HPDE6-E6E7 (cell line): ENCODE measurements at regions not wholly inside any gene's neighbourhood (a gene's known extent, or its start where the extent isn't known, plus 50 kb on each side); places are given as distances from the start of the nearest gene placed in this dataset.

Experiments
- DNase-seq: peaks from one replicate; pipeline ENCODE4 v3.0.0; 2011; ENCODE audit warnings: missing footprints; ENCODE audit errors: extremely low spot score

- DNase-seq, result no peak
Measured at GRCh38 chrX:95585321-95585720, 1099.3 kb upstream of the DIAPH2 start.

GRCh38 chrX:95612350-95612749, 1072.3 kb upstream of the DIAPH2 start:
- no peak for DNase-seq

GRCh38 chrX:95622200-95622599, 1062.4 kb upstream of the DIAPH2 start:
- DNase-seq, result no peak

GRCh38 chrX:95626748-95627147, 1057.9 kb upstream of the DIAPH2 start:
- no peak for DNase-seq

- no peak for DNase-seq
Measured at GRCh38 chrX:95628796-95629195, 1055.8 kb upstream of the DIAPH2 start.

- DNase-seq, result no peak
Measured at GRCh38 chrX:95629737-95630136, 1054.9 kb upstream of the DIAPH2 start.

GRCh38 chrX:95640226-95640625, 1044.4 kb upstream of the DIAPH2 start:
- no peak for DNase-seq

GRCh38 chrX:95645738-95646137, 1038.9 kb upstream of the DIAPH2 start:
- no peak for DNase-seq

- DNase-seq, result no peak
Measured at GRCh38 chrX:95662200-95662599, 1022.4 kb upstream of the DIAPH2 start.

GRCh38 chrX:95666056-95666455, 1018.6 kb upstream of the DIAPH2 start:
- no peak for DNase-seq

- no peak for DNase-seq
Measured at GRCh38 chrX:95675011-95675410, 1009.6 kb upstream of the DIAPH2 start.

GRCh38 chrX:95675794-95676193, 1008.8 kb upstream of the DIAPH2 start:
- peak; percentile 1 for DNase-seq

GRCh38 chrX:95678679-95679078, 1006.0 kb upstream of the DIAPH2 start:
- DNase-seq, result peak; percentile 1

GRCh38 chrX:95693365-95693764, 991.3 kb upstream of the DIAPH2 start:
- no peak for DNase-seq

GRCh38 chrX:95703696-95704095, 980.9 kb upstream of the DIAPH2 start:
- no peak for DNase-seq

GRCh38 chrX:95716841-95717240, 967.8 kb upstream of the DIAPH2 start:
- DNase-seq, result no peak

- no peak for DNase-seq
Measured at GRCh38 chrX:95718746-95719145, 965.9 kb upstream of the DIAPH2 start.

- DNase-seq, result no peak
Measured at GRCh38 chrX:95721011-95721410, 963.6 kb upstream of the DIAPH2 start.

- no peak for DNase-seq
Measured at GRCh38 chrX:95728446-95728845, 956.2 kb upstream of the DIAPH2 start.

- DNase-seq, result no peak
Measured at GRCh38 chrX:95729401-95729800, 955.2 kb upstream of the DIAPH2 start.

- no peak for DNase-seq
Measured at GRCh38 chrX:95733426-95733825, 951.2 kb upstream of the DIAPH2 start.

GRCh38 chrX:95754411-95754810, 930.2 kb upstream of the DIAPH2 start:
- no peak for DNase-seq

GRCh38 chrX:95760356-95760755, 924.3 kb upstream of the DIAPH2 start:
- no peak for DNase-seq

GRCh38 chrX:95762716-95763115, 921.9 kb upstream of the DIAPH2 start:
- no peak for DNase-seq

- peak; percentile 2 for DNase-seq
Measured at GRCh38 chrX:95764972-95765451, 919.6 kb upstream of the DIAPH2 start.
